ENCODE measurements at regions not wholly inside any gene's neighbourhood (a gene's known extent, or its start where the extent isn't known, plus 50 kb on each side); places are given as distances from the start of the nearest gene placed in this dataset.

DNA sequence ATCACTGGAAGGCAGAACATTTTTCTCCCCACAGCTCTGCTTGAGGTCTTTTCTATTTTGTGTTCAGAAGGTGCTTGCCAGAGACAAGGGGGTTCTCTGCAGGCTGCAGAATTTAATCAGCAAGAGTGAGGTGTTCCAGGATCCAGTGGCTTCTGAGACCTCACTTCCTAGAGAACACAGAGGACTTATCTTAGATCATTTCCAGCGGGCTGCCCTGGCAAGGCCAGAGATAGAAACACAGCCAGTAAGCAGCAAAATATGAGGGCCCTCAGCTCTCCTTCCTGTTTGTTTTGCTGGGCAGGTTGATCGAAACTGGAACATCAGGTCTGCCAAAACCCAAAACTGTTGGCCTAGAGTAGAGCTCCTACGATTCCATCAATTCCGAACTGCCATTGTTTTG is 187.3 kb downstream of the DIRAS2 start:
- no peak for TF ChIP-seq POLR2AphosphoS5 (IDR thresholded peaks at IDR 0.05; ENCODE audit: borderline replicate concordance, low read depth, low read length)
- TF ChIP-seq EZH2 (IDR thresholded peaks at IDR 0.05), result no peak
- TF ChIP-seq FOXP2 (optimal IDR thresholded peaks at IDR 0.05; ENCODE audit: control extremely low read depth, extremely low read length, insufficient read depth), result no peak
